ENCODE measurements at regions not wholly inside any gene's neighbourhood (a gene's known extent, or its start where the extent isn't known, plus 50 kb on each side); places are given as distances from the start of the nearest gene placed in this dataset.

- TF ChIP-seq CTCF (conservative IDR thresholded peaks at IDR 0.05; ENCODE audit: low read depth, low read length), result no peak
- DNase-seq (ENCODE audit: low read depth), result no peak
- H3K4me3 ChIP-seq (ENCODE audit: low read depth, low read length), result no peak overlapping the region
These were observed 472.2 kb upstream of the DCC start for GRCh38 chr18:51867767-51868166.

GRCh38 chr18:51878724-51879123, 461.3 kb upstream of the DCC start:
- no peak overlapping the region for H3K4me3 ChIP-seq (ENCODE audit: low read depth, low read length)
- no peak for DNase-seq (ENCODE audit: low read depth)
- no peak for TF ChIP-seq CTCF (conservative IDR thresholded peaks at IDR 0.05; ENCODE audit: low read depth, low read length)

GRCh38 chr18:51879329-51879728, 460.7 kb upstream of the DCC start:
- H3K4me3 ChIP-seq (ENCODE audit: low read depth, low read length), result no peak overlapping the region
- DNase-seq (ENCODE audit: low read depth), result no peak
- TF ChIP-seq CTCF (conservative IDR thresholded peaks at IDR 0.05; ENCODE audit: low read depth, low read length), result no peak

- H3K4me3 ChIP-seq (ENCODE audit: low read depth, low read length), result no peak overlapping the region
- no peak for TF ChIP-seq CTCF (conservative IDR thresholded peaks at IDR 0.05; ENCODE audit: low read depth, low read length)
- no peak for DNase-seq (ENCODE audit: low read depth)
These were observed 458.6 kb upstream of the DCC start for GRCh38 chr18:51881394-51881793.

- no peak overlapping the region for H3K4me3 ChIP-seq (ENCODE audit: low read depth, low read length)
- no peak for DNase-seq (ENCODE audit: low read depth)
- no peak for TF ChIP-seq CTCF (conservative IDR thresholded peaks at IDR 0.05; ENCODE audit: low read depth, low read length)
These were observed 456.0 kb upstream of the DCC start for GRCh38 chr18:51884039-51884438.

GRCh38 chr18:51890762-51891161, 449.2 kb upstream of the DCC start:
- peak; percentile 63 for DNase-seq (ENCODE audit: low read depth)
- H3K4me3 ChIP-seq (ENCODE audit: low read depth, low read length), result no peak overlapping the region
- no peak for TF ChIP-seq CTCF (conservative IDR thresholded peaks at IDR 0.05; ENCODE audit: low read depth, low read length)

GRCh38 chr18:51891876-51892275, 448.1 kb upstream of the DCC start:
- no peak for DNase-seq (ENCODE audit: low read depth)
- H3K4me3 ChIP-seq (ENCODE audit: low read depth, low read length), result no peak overlapping the region
- no peak for TF ChIP-seq CTCF (conservative IDR thresholded peaks at IDR 0.05; ENCODE audit: low read depth, low read length)

All from epithelial cell of proximal tubule (primary cell).